AG20443 (cell line): ENCODE measurements at regions not wholly inside any gene's neighbourhood (a gene's known extent, or its start where the extent isn't known, plus 50 kb on each side); places are given as distances from the start of the nearest gene placed in this dataset.
"Not testable (repeated sequence)": the region's sequence is repeated elsewhere in the genome, so short reads cannot be mapped to it uniquely, and the experiment has no call there.

Experiments
- DNase-seq: peaks from one replicate; pipeline ENCODE4 v3.0.0; 2012; ENCODE audit warnings: low spot score, mixed read lengths

DNA sequence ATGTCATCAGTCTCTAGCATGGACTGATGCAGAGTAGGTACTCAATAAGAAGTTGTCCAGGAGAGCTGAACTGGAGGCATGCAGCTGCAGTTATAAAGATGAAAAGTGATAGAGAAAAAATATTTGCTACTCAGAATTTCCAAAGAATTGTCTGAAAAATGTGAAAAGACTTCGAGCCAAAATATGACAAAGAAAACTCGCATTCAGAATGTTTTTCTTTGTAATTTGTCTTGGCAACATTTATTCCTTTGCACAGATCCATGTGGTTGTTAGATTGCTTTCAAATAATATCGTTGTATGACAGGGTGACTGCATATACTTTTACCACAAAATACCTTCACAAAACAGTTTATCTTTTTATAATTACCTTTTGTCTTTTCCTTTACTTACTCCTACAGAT is 128.0 kb upstream of the SLC4A4 start:
- DNase-seq: peak; percentile 37

- peak; percentile 75 for DNase-seq
Observed at GRCh38 chr4:71211748-71212147, 127.1 kb upstream of the SLC4A4 start.

DNA sequence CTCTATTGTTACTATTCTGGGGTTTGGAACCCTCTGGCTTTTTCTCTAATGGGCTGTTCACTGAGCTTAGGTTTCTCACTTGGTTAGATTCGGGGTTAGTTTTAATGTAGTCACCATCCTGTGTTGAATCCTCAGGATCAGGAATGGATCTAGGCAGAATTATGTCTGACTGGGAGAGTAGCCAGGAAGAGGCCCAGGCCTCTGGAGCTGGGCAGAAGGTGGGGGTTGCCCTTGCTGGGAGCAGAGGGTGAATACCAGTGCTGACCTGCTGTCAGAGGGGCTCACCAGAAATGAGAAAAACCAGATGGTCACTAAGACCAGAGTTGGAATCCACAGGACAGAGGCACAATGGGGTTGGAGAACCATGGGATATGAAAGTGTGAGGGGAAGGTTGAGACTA is 126.6 kb upstream of the SLC4A4 start:
- DNase-seq: peak; percentile 24

- DNase-seq: no peak
Observed at GRCh38 chr4:71214578-71214977, 124.2 kb upstream of the SLC4A4 start.

DNA sequence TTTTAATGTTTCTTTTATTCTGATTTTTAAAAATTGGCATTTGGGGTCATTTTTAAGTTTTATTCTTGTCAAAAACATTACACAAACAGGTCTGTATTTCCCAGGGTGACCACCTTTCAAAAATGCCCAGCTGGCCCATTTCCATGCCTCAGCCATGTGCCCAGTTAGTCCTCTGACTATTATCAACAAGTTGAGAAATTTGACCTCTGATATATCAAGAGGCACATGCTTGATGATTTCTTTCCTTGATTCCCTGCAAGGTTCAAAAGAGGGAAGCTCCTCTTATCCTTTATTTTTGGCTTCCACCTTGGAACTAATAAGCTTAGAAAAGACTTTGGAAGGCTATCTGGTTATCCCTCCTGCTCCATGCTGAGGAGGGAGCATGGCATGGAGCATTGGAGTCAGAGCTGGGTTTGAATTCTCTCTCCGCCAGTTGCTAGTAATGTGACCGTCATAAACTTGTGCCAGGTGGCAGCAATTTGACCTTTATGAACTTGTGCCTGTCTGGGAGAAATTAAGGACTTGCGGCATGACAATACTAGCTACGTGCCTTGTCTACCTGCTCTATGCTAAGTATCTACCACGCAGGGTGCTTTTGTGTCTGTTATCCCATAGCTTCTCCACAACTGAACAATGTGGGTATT is 122.4 kb upstream of the SLC4A4 start:
- DNase-seq: no peak

- peak; percentile 22 for DNase-seq
Observed at GRCh38 chr4:71217688-71218087, 121.1 kb upstream of the SLC4A4 start.

GRCh38 chr4:71220848-71221247 is 118.0 kb upstream of the SLC4A4 start:
- not testable (repeated sequence) for DNase-seq

DNA sequence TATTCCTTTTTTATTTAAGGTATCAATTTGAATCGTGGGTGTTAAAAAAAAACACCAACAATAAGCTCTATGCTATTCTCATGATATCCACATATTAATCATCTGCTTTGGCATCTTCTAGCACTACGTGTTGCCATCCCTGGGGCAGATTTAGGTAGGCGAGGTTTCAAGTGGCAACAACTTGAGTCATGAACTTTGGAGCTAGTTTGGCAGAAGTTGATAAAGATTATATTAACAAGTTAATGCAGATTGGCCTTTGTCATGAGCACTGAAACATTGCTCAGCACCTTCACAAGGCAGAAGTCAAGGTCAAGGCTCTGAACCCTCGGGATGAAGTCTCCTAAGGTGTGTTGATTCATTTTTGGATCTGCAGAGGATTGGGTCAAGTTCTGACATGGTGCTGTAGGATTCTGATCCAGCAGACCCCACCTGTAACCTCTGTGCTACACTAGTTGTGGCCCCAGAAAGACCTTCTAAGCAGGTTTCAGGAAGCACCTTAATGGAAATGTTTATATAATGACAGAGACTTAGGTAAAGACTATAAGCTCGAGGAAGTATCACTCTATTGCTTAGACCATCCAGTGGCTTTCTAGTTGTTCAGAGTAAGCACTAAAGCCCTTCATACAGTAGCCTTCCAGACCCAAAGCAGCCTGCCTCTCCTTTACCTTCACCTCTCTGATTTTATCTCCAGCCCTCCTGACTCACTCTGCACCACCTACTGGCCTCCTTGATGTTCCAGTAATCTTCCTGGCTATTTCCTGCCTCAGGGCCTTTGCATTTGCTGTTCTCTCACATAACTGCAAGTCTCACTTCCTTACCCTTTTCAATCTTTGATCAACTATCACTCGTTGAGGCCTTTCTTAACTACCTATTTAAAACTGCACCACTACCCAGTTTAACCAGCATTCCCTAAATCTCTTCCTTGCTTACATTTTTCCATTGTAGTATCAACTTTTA is 117.0 kb upstream of the SLC4A4 start:
- DNase-seq: no peak

- DNase-seq: no peak
Observed at GRCh38 chr4:71222661-71223060, 116.2 kb upstream of the SLC4A4 start.

DNA sequence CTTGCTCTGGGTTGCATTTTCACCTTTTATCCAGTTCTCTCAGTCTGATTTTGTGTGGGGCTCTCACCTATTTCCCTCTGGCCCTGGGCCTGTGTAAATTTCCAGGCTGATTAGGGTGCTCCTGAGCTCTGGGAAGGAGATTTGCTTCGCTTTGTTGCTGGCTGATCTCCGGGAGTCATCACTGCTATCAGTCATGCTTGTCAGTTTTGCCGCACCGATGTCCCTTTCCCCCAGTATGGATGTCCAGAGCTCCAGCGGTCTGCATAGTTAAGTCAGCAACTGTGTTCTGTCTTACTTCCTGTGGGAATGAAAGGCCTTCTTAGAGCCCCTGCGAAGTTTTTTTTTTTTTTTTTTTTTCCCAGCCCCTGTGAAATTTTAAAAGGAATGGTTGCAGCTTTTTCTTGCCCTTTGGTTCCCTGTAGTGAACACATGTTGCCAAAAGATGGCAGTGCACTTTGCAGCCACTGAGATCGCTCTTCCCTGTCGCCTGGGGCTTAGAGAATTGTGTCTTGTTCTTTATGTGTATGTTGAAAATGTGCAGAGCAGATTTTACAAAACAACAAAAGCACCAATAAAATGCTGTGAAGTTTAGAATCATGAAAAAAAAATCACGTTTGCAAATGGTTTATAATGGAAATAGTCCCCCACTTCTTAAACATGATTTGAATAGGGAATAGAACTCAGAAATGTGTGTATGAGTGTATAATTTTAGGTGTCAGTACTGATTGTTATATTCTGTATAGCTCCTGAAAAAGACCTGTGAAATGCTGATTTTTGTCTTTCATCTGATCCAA is 109.1 kb upstream of the SLC4A4 start:
- DNase-seq: peak; percentile 74

DNA sequence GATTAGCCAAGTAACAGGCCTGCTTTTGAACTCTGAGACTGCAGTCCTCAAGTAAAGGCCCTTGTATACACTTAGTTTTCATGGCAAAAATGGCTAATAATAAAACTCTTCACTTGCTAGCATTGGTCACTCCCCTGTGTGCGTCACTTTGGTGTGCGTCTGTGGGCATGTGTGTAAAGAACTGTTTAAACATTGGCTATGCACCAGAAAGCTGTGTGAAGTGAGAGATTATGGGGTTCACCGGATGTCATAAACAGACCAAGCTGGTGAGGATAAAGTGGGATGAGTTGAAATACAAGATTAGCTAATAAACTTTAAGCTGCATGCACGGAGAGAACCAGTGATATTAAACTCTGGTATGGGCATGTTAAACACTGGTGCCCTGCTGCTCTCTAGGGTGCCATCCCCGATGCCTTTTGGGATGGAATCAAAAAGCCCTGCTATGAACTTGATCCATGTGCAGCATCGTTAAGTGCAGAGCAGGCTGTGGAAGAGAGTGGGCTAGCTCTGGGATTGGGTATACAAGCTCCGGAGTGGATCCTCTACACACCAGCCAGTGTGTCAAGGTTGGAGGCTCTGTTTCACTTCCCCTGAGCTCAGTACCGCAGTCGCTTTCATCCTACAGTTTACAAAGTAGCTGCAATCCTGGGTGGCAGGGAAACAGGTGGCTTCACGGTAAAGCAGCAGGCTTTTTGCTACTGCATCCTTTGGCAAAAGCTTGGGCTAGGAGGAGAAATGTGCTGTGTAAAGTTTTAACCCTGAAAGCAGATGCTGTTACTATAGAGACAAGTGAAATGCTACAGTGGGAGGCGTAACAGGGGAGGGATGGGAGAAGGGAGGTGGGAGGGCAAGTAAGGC is 108.3 kb upstream of the SLC4A4 start:
- peak; percentile 12 for DNase-seq

- DNase-seq: peak; percentile 75
Observed at GRCh38 chr4:71231129-71232055, 107.4 kb upstream of the SLC4A4 start.

- peak; percentile 11 for DNase-seq
Observed at GRCh38 chr4:71232056-71232430, 106.8 kb upstream of the SLC4A4 start.

DNA sequence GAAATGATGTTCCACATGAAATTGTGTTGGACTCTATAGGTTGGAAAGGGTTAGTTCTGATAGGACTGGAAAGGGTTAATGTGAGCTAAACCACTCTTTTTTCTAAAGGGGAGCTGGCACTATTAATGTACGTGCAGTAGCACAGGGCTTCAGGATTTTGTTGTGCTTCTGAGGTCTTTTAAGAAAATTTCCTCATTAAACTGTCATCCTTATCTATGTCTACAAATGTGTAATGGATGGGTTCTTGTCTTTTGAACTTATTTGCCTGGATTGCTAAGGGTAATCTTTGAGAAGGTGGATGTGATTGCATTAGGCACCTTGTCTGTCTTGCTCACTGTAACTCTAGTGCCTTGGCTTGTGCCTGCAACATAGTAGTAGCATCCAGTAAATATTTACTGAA is 106.0 kb upstream of the SLC4A4 start:
- no peak for DNase-seq

GRCh38 chr4:71235311-71236201 is 103.3 kb upstream of the SLC4A4 start:
- no peak for DNase-seq

GRCh38 chr4:71236226-71236625 is 102.6 kb upstream of the SLC4A4 start:
- DNase-seq: no peak

GRCh38 chr4:71237641-71238040 is 101.2 kb upstream of the SLC4A4 start:
- DNase-seq: no peak

DNA sequence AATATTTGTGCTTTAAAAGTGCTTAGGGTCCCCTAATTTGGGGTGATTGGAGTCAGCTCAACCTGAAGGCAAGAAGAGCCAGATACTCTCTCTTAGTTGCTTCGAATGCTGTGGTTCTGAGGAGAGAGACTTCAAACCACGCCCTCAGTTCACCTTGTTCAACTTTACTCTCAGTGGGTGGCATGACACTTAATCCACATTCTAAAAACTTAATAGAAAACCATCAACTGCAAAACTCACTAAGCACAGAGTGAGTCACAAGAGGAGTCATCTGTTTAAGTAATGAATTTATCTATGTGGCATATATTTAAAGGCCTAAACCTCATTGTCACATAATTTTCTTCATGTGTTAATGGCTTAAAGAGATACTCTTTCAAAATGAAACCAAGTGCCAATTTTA is 99.5 kb upstream of the SLC4A4 start:
- no peak for DNase-seq

DNA sequence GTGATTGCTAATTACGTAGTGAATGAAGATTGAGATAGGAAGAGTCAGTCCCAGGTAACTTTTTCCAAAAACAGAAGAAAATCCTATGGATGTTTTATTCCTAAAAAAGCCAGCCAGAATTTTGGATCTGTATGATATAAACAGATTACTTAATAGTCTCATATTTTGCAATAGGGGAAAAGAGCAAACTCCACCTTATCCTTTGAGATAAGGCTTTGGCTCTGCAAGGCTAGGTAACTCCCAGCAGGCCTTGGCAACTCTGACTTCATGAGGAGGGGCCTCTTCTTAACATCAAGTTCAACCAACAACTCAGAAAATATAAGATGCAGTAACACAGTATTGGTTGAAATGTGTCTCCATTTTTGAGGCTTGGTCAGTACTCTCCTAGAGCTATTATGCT is 98.7 kb upstream of the SLC4A4 start:
- no peak for DNase-seq
